GM12873 (cell line): ENCODE measurements at regions not wholly inside any gene's neighbourhood (a gene's known extent, or its start where the extent isn't known, plus 50 kb on each side); places are given as distances from the start of the nearest gene placed in this dataset.

ENCODE experiments used
- TF ChIP-seq, protein P1 (sequence below): IDR thresholded peaks from 2 replicates; pipeline ENCODE4 v1.5.1; 2012; ENCODE audit warnings: low read depth, mild to moderate bottlenecking, moderate library complexity, low read length, control low read depth; ENCODE audit not compliant: insufficient read depth; ENCODE audit errors: missing control alignments

GRCh38 chr7:46586406-46586805 is 665.3 kb upstream of the IGFBP3 start:
- TF ChIP-seq, protein P1, sequence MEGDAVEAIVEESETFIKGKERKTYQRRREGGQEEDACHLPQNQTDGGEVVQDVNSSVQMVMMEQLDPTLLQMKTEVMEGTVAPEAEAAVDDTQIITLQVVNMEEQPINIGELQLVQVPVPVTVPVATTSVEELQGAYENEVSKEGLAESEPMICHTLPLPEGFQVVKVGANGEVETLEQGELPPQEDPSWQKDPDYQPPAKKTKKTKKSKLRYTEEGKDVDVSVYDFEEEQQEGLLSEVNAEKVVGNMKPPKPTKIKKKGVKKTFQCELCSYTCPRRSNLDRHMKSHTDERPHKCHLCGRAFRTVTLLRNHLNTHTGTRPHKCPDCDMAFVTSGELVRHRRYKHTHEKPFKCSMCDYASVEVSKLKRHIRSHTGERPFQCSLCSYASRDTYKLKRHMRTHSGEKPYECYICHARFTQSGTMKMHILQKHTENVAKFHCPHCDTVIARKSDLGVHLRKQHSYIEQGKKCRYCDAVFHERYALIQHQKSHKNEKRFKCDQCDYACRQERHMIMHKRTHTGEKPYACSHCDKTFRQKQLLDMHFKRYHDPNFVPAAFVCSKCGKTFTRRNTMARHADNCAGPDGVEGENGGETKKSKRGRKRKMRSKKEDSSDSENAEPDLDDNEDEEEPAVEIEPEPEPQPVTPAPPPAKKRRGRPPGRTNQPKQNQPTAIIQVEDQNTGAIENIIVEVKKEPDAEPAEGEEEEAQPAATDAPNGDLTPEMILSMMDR: no peak

GRCh38 chr7:46583656-46584055 is 662.6 kb upstream of the IGFBP3 start:
- TF ChIP-seq, protein P1: no peak

GRCh38 chr7:46581268-46581667 is 660.2 kb upstream of the IGFBP3 start:
- TF ChIP-seq, protein P1: no peak

GRCh38 chr7:46580766-46581165 is 659.7 kb upstream of the IGFBP3 start:
- TF ChIP-seq, protein P1: no peak

DNA sequence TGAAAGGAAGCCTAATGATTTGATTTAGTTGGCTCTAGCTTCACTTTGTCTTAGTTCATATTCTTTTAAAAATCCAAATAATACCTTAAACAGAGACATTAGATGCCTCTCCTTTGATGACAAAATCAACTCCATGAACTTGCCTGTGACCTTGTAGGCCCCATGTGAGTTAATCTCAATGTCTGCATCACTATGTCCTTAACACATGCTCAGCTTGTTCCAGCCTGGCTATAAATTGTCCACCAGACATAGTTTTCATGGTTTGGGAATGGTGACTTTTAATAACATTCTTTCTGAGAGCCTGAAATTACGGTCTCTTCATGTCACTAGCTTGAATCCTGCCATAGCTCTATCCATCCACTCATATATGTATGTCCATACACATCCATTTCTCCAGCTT is 656.3 kb upstream of the IGFBP3 start:
- TF ChIP-seq, protein P1: no peak

- TF ChIP-seq, protein P1: no peak
These were observed 655.9 kb upstream of the IGFBP3 start for GRCh38 chr7:46576950-46577349.

DNA sequence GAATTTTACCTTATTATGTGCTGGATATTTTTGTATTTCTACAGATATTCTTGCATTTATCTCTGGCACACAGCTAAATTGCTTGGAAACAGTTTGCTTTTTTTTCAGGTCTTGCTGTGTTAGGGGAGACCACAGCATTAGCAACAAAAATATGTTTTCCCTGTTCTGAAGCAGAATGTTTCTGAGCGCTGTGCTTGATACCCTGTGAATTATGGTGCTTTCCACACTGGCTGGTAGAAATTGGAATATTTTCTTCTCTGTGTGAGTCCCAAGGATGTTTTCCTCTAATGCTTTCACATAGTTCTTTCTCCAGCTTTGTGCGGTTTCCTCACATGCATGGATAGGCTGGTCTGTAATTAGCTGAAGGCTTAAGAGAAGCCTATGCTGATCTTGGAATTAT is 651.6 kb upstream of the IGFBP3 start:
- TF ChIP-seq, protein P1: no peak
